ENCODE measurements at regions not wholly inside any gene's neighbourhood (a gene's known extent, or its start where the extent isn't known, plus 50 kb on each side); places are given as distances from the start of the nearest gene placed in this dataset.

GRCh38 chr10:81444242-81444929 is 430.6 kb upstream of the NRG3 start:
- Histone ChIP-seq H3K36me3 (ENCODE audit: control insufficient read depth, low read length) (no peaks in the 10 kb centered on the region), H3K4me1 (ENCODE audit: control insufficient read depth, low read length) (no peaks in the 10 kb centered on the region), H3K9me3 (ENCODE audit: control insufficient read depth, insufficient read depth, low read length) (no peaks in the 10 kb centered on the region; the same call in 1 of the 2 replicates), H3K27ac (ENCODE audit: low read depth, low read length) (no peak overlapping the region), H3K27me3 (ENCODE audit: control insufficient read depth, low read length) (no peaks in the 10 kb centered on the region), H4K20me1 (ENCODE audit: control insufficient read depth, insufficient read depth, low read depth, low read length) (no peaks in the 10 kb centered on the region), H3K9me2 (replicated peaks; ENCODE audit: control insufficient read depth, low read length) (no peaks in the 10 kb centered on the region), H3K4me2 (ENCODE audit: low read length) (no peak overlapping the region), H3F3A (ENCODE audit: control insufficient read depth, insufficient read depth) (no peaks in the 10 kb centered on the region), H3K4me3 (ENCODE audit: low read length) (no peak overlapping the region), H3K79me2 (ENCODE audit: control insufficient read depth, low read length) (no peaks in the 10 kb centered on the region)
- no peak for TF ChIP-seq EZH2phosphoT487 (IDR thresholded peaks at IDR 0.05; ENCODE audit: borderline replicate concordance, low read length)
- TF ChIP-seq, protein P1, sequence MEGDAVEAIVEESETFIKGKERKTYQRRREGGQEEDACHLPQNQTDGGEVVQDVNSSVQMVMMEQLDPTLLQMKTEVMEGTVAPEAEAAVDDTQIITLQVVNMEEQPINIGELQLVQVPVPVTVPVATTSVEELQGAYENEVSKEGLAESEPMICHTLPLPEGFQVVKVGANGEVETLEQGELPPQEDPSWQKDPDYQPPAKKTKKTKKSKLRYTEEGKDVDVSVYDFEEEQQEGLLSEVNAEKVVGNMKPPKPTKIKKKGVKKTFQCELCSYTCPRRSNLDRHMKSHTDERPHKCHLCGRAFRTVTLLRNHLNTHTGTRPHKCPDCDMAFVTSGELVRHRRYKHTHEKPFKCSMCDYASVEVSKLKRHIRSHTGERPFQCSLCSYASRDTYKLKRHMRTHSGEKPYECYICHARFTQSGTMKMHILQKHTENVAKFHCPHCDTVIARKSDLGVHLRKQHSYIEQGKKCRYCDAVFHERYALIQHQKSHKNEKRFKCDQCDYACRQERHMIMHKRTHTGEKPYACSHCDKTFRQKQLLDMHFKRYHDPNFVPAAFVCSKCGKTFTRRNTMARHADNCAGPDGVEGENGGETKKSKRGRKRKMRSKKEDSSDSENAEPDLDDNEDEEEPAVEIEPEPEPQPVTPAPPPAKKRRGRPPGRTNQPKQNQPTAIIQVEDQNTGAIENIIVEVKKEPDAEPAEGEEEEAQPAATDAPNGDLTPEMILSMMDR (IDR thresholded peaks at IDR 0.05; ENCODE audit: low read depth, low read length, poor library complexity, severe bottlenecking) = no peak

DNA sequence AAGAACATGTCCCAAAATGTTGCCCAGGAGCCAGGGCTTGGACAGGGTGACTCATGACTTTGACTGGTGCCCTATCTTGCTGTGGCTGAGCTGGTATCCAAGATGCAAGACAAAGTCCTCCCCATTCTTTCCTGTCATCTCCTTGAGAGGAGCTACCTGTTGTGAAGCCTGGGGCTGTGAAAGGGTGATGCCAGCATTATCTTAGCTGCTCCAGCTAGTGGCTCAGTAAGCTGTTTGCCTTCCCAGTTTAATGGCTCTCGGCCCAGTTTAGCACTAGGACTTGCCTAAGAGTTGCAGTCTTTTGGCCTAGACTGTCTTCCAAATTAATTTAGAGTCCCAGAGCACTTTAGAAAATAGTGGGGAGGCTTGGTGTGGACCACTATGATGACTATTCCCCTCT is 424.3 kb upstream of the NRG3 start:
- H3K4me1 ChIP-seq (ENCODE audit: control insufficient read depth, low read length) = no peaks in the 10 kb centered on the region
- H3K27me3 ChIP-seq (ENCODE audit: control insufficient read depth, low read length) = no peaks in the 10 kb centered on the region
- H3K36me3 ChIP-seq (ENCODE audit: control insufficient read depth, low read length) = no peaks in the 10 kb centered on the region
- no peak overlapping the region for H3K27ac ChIP-seq (ENCODE audit: low read depth, low read length)
- H3K4me3 ChIP-seq (ENCODE audit: low read length) = no peak overlapping the region
- no peaks in the 10 kb centered on the region for H3K9me3 ChIP-seq (ENCODE audit: control insufficient read depth, insufficient read depth, low read length)
- no peak overlapping the region for H3K4me2 ChIP-seq (ENCODE audit: low read length)
- H4K20me1 ChIP-seq (ENCODE audit: control insufficient read depth, insufficient read depth, low read depth, low read length) = no peaks in the 10 kb centered on the region
- H3K9me2 ChIP-seq (replicated peaks; ENCODE audit: control insufficient read depth, low read length) = no peaks in the 10 kb centered on the region
- no peaks in the 10 kb centered on the region for H3K79me2 ChIP-seq (ENCODE audit: control insufficient read depth, low read length)
- no peak for TF ChIP-seq EZH2phosphoT487 (IDR thresholded peaks at IDR 0.05; ENCODE audit: borderline replicate concordance, low read length)
- TF ChIP-seq, protein P1 (IDR thresholded peaks at IDR 0.05; ENCODE audit: low read depth, low read length, poor library complexity, severe bottlenecking) = no peak
- no peaks in the 10 kb centered on the region for H3F3A ChIP-seq (ENCODE audit: control insufficient read depth, insufficient read depth)

DNA sequence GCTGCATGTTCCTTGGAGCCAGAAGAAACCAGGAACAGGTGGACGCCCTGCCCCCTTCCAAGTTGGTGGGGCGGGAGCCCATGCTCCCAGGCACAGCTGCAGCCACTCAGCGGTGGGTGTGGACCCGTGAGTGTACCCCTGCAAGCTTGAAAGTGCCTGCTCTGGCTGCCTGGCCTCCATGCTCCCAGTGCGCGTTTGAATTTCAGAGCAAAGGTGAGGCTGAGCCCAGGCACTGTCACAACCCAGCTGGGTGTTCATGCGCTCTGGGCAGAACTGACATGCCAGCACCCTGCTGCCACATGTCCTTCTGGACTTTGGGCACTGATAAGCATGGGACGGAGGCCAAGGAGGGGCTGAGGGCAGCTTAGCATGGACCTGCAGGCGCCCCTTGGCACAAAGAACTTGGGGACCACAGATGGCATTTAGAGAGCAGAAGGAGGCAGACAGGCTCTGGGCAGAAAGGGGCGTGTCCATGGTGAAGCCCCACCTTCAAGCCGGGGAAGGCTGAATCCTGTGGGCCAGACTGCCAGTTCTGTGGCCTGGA is 402.0 kb upstream of the NRG3 start:
- Histone ChIP-seq H3K36me3 (ENCODE audit: control insufficient read depth, low read length) (no peaks in the 10 kb centered on the region), H3K27ac (ENCODE audit: low read depth, low read length) (no peak overlapping the region), H3K9me3 (ENCODE audit: control insufficient read depth, insufficient read depth, low read length) (no peaks in the 10 kb centered on the region; the same call in 1 of the 2 replicates), H3K9me2 (replicated peaks; ENCODE audit: control insufficient read depth, low read length) (no peaks in the 10 kb centered on the region), H4K20me1 (ENCODE audit: control insufficient read depth, insufficient read depth, low read depth, low read length) (no peaks in the 10 kb centered on the region), H3K4me1 (ENCODE audit: control insufficient read depth, low read length) (no peaks in the 10 kb centered on the region), H3K4me3 (ENCODE audit: low read length) (no peak overlapping the region), H3K79me2 (ENCODE audit: control insufficient read depth, low read length) (no peaks in the 10 kb centered on the region), H3K4me2 (ENCODE audit: low read length) (no peak overlapping the region), H3K27me3 (ENCODE audit: control insufficient read depth, low read length) (no peaks in the 10 kb centered on the region), H3F3A (ENCODE audit: control insufficient read depth, insufficient read depth) (no peaks in the 10 kb centered on the region)
- no peak for TF ChIP-seq EZH2phosphoT487 (IDR thresholded peaks at IDR 0.05; ENCODE audit: borderline replicate concordance, low read length)
- TF ChIP-seq, protein P1 (IDR thresholded peaks at IDR 0.05; ENCODE audit: low read depth, low read length, poor library complexity, severe bottlenecking) = no peak

Data from DOHH2 (cell line).